CD4-positive, alpha-beta T cell treated with Interleukin-21 for 1 hour (primary cell): ENCODE measurements at regions not wholly inside any gene's neighbourhood (a gene's known extent, or its start where the extent isn't known, plus 50 kb on each side); places are given as distances from the start of the nearest gene placed in this dataset.

ENCODE experiments used
- DNase-seq: peaks from one replicate; pipeline ENCODE4 v3.0.0-alpha.2; 2020

DNA sequence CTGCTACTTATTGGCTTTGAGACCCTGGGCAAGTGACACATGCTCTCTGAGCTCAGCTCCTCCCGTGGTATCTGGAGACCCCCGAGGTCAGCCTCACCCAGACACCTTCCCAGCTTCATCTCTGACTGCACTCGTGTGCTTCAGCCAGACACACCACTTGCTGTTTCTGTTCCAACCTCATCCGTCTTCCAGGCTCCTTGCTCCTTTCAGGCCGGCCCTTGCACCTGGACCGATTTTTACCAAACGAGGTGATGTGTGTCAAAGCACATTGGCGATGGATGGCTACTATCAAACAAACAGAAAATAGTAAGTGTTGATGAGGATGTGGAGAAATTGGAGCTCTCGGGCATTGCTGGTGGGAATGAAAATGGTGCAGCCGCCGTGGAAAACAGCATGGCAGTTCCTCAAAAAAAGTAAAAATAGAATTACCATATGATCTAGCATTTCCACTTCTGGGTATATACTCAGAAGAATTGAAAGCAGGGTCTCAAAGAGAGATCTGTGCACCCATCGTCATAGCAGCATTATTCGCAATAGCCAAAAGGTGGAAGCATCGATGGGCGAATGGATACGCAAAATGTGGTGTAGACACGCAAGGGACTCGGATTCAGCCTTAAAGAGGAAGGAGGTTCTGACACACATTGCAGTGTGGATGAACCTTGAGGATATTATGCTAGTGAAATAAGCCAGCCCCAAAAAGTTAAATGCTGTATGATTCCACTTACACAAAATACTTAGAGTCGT is 96.1 kb upstream of the IER5L start:
- DNase-seq, result no peak

DNA sequence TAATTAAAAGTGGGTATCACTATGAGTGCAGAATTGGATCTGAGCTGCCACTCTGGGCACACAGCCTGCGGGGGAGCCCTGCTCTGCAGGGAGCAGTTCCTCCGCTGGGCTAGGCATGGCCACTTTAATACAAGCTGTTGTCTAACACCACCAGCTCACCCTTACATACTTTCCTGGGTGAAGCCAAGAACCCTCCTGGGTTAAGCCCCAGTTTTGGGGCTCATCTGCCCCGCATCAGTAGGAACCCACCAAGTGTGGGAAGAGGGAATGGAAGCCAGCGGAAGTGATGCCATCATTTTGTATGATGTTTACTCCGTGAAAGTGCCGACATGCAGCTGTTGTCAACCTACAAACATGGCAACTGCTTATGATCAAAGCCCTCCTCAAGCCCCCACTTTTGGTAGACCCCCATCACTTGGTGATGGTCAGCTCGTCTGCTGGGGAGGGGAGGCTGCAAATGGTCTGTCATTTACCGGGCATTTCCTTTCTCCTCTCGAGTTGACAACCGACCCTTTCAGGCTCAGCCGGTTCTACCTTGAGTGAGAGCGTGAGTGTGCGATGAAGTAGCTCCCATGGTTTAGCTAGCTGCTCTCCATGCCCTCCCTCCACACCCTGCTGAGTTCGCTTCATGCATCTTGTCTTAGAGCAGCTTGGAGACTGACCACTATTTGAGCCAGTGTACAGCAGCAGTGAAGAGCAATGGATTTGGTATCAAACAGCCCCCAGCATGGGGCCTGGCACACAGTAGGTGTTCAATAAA is 95.3 kb upstream of the IER5L start:
- no peak for DNase-seq

DNA sequence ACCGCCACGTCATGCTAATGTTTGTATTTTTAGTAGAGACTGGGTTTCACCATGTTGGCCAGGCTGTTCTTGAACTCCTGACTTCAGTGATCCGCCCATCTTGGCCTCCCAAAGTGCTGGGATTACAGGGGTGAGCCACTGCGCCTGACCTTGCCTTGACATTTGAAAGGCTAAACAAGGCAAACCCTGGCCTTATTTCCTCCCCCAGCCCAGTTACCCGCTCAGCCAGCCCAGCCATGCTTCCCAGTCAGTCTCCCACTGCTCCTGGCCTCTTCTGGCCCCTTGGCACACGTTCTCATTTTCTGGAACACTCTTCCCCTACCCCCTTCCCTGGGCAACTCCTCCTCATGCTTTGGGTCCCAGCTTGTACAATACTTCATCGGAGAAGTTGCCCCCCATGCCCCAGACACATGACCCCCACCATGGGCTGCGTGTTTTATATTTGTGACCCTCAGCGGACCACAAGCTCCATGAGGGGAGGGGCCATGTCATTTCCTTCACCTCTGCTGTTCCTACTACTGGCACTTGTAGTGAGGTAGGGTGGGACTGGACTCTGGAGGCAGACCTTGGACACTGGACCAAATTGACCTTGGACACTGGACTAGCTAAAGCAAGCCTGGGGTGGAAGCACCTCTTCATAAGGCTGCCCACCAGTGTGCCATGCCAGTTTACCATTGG is 94.4 kb upstream of the IER5L start:
- DNase-seq, result no peak

GRCh38 chr9:129270903-129271431 is 92.9 kb upstream of the IER5L start:
- DNase-seq, result peak; percentile 5

DNA sequence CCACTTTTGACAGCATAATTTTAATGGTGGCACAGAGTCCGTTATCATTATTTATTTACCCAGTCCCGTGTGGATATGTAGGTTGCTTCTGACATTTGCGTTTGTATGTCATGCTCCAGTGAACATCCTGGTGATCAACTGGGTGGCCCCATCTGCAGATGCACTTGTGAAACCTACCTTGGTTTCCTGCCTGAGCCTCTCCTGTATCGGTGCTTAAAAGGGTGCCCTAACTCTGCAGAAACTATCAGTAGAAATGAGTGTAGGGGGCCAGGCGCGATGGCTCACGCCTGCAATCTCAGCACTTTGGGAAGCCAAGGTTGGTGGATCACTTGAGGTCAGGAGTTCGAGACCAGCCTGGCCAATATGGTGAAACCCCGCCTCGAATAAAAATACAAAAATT is 92.1 kb upstream of the IER5L start:
- peak; percentile 50 for DNase-seq

DNA sequence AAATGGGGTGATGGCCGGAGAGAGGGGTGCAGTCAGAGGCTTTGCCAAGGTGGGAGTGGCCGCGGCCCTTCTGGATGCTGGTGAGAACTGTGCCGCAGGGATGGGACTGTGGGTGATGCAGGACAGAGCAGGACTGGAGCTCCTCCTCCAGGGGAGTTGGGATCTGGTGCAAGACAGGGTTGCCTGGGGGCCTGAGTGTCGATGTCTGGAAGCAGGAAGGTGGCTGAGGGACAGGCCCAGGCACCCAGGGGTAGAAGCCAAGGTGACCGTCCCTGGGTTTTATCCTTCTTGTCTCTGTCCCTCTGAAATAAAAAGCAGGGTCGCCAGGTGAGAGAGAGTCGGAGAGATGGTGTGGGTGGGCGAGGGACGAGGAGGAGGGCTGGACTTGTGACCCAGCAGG is 89.1 kb upstream of the IER5L start:
- DNase-seq, result no peak

DNA sequence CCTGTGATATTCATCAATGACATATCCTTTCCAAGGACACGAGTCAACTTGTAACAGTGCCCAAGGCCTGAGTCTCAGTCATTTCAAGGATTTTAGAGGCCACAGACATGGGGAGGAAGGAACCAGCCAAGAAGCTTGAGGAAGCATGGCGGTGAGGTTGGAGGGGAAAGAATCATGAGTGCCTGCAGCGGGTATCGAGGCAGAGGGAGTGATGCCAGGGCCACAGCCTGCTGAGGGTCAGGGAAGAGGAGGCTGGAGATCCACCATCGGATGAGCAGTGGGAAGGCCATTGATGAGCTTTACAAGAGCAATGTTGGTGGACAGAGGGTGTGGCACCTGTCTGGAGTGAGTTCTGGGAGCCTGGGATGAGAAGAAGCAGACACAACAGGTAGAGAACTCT is 88.5 kb upstream of the IER5L start:
- DNase-seq, result no peak

DNA sequence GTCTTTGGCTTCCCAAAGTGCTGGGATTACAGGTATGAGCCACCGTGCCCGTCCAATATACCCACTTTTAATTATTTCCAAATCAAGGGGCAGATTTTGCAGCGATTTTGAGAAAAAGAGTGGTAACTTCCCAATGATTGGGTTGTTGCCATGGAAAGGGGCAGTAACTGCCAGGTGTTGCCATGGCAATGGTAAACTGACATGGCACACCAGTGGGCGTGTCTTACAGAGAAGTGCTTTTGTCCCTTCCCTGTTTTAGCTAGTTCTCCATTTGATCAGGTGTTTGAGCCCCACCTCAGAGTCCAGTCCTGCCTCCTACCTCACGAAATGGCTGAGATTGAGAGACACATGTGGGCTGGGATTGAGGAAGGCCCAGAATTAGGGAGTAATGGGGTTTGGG is 86.3 kb upstream of the IER5L start:
- no peak for DNase-seq

GRCh38 chr9:129263836-129264235 is 85.8 kb upstream of the IER5L start:
- no peak for DNase-seq

- DNase-seq, result no peak
Measured at GRCh38 chr9:129262261-129262660, 84.2 kb upstream of the IER5L start.

- no peak for DNase-seq
Measured at GRCh38 chr9:129259375-129259774, 81.3 kb upstream of the IER5L start.

GRCh38 chr9:129258823-129259301 is 80.8 kb upstream of the IER5L start:
- DNase-seq, result peak; percentile 21

- peak; percentile 93 for DNase-seq
Measured at GRCh38 chr9:129258124-129258822, 80.2 kb upstream of the IER5L start.

DNA sequence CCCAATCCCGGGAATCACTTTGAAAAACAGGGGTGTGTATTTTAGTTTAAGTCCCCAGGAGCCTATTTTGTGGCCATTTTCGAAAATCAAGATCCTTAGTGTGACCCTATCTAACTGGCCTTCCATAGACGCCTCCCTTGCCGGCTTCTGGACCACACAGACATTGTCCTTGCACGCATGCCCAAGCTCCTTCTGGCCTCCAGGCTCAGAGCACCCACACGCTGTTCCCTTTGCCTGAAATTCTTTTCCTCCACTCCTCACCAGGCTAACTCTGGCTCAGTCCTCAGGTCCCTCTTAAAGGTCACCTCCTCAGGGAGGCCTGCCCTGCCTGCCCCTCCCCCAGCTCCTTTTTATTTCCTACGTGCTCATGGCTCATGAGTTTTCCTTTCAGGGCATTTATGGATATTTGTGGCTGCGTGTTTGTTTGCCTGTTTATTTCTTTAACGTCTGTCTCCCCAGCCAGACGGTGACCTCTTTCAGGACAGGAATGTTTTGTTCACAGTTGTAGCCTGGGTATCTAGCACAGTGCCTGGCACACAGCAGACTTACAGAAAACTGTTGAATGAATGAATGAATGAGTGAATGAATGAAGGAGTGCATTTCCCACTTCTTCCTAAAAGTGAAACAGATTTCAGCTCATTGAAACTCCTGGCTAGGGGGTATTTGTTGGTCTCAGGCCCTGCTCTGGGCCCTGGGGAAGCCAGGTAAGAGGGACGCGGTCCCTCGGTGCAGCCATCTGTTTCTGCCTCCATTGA is 79.1 kb upstream of the IER5L start:
- DNase-seq, result no peak

DNA sequence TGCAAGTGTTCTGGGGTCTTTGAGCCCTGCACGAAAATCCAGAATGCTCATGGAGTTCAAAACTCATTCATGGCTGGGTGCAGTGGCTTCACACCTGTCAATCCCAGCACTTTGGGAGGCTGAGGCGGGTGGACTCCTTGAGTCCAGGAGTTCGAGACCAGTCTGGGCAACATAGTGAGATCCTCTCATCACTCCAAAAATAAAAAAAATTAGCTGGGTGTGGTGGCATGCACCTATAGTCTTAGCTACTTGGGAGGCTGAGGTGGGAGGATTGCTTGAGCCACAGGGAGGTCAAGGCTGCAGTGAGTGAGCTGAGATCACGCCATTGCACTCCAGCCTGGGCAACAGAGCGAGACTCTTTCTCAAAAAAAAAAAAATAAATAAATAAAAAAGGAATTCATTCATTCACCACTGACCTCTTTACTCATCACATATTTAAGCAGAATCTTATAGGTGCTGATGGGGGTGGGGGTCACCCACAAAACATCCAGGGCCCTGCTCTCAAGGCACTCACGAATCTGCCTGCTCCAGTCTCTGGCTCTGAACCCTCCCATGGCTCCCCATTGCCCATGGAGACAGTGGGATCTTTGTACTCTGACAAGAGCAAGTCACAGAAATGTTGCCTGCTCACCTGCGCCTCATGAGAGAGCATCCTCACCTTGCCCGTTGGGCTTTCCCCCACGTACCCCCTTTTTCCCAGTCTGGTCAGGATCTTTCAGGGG is 76.7 kb upstream of the IER5L start:
- no peak for DNase-seq

DNA sequence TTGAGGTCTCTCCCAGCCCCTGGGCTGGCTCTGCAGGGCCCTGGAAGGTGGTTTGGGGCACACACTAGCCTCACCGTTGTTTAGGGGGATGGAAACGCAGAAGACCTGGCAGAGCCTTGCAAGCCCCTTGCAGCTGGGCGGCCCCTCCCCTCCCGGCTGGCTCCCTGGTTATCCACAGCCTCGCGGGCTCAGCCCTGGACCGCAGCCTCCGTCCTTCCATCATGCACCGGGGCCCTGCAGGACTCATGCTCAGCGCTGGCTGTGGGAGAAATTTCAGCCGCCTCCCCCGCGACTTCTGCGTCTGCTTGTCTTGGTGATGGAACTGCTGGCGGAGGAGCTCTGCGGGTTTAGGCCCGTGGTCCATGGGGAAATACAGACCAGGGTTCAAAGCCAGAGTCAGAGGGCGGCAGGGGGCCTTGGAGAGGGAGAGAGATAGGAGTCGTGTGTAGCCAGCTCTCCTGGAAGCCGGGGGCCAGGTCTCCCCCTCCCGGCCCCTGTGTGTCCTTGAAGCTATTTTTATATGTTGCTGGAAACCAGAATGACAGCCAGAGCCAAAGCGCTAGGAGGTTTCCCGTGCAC is 75.8 kb upstream of the IER5L start:
- no peak for DNase-seq

GRCh38 chr9:129252937-129253802 is 75.1 kb upstream of the IER5L start:
- DNase-seq, result no peak

- DNase-seq, result no peak
Measured at GRCh38 chr9:129250786-129251185, 72.7 kb upstream of the IER5L start.

- DNase-seq, result no peak
Measured at GRCh38 chr9:129247285-129248153, 69.5 kb upstream of the IER5L start.
